C4-2B (cell line): ENCODE measurements at regions not wholly inside any gene's neighbourhood (a gene's known extent, or its start where the extent isn't known, plus 50 kb on each side); places are given as distances from the start of the nearest gene placed in this dataset.

Experiments
- ZFX ChIP-seq: fragments of 450-650 bp; IDR thresholded peaks from 2 replicates; pipeline ENCODE4 v1.6.1; 2017
- TF ChIP-seq, protein P1 (sequence below): fragments of 450-650 bp; conservative IDR thresholded peaks from 2 replicates; pipeline ENCODE4 v1.5.1; 2017; ENCODE audit warnings: mild to moderate bottlenecking

- TF ChIP-seq, protein P1, sequence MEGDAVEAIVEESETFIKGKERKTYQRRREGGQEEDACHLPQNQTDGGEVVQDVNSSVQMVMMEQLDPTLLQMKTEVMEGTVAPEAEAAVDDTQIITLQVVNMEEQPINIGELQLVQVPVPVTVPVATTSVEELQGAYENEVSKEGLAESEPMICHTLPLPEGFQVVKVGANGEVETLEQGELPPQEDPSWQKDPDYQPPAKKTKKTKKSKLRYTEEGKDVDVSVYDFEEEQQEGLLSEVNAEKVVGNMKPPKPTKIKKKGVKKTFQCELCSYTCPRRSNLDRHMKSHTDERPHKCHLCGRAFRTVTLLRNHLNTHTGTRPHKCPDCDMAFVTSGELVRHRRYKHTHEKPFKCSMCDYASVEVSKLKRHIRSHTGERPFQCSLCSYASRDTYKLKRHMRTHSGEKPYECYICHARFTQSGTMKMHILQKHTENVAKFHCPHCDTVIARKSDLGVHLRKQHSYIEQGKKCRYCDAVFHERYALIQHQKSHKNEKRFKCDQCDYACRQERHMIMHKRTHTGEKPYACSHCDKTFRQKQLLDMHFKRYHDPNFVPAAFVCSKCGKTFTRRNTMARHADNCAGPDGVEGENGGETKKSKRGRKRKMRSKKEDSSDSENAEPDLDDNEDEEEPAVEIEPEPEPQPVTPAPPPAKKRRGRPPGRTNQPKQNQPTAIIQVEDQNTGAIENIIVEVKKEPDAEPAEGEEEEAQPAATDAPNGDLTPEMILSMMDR: no peak
- TF ChIP-seq ZFX: no peak
These were observed 214.7 kb upstream of the FLRT2 start for GRCh38 chr14:85315290-85315689.
